Fibroblast of villous mesenchyme (primary cell): ENCODE measurements at regions not wholly inside any gene's neighbourhood (a gene's known extent, or its start where the extent isn't known, plus 50 kb on each side); places are given as distances from the start of the nearest gene placed in this dataset.
A peak's percentile ranks its signal among the peaks of the same experiment; 100 is the strongest.

Experiments
- DNase-seq: peaks from one replicate; pipeline ENCODE4 v3.0.0-alpha.2; 2010; ENCODE audit warnings: low read depth
- H3K4me3 ChIP-seq: 2 replicates; pipeline ENCODE4 v1.5.1; 2011; ENCODE audit warnings: low read depth, mild to moderate bottlenecking, low read length
- TF ChIP-seq, protein P1 (sequence below): IDR thresholded peaks from 2 replicates; pipeline ENCODE4 v1.5.1; 2012; ENCODE audit warnings: low read depth, mild to moderate bottlenecking, low read length; ENCODE audit not compliant: insufficient read depth

DNA sequence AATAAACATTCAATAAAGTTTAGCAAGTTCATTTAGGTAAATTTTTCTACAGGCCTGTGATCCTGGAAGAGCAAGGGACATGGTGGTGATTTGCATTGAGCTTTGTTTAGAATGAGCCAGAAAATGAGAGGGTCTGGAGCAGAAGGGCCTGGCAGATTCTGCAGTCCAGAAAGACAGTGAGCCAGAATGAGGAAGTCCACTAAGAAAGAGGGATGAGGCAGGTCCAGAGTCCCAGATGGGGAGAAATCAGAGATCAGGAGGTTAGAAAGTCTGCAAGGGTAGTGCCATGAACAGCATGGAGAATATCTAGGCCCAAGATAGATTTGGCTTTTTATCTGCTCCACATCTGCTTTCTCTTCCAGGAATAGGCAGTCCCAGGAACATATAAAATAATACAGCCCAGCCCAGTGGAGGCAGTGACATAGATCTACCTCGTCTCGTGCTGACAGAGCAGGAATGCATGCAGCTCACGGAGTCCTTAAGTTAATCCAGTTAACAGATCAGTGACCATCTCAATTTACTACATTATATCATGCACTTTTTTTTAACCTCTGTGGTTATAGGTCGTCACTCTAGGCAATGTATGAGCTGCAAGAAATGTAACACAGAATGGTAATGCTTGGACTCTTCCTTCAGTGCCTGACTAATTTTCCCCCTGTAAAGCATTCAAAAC, 429.0 kb downstream of the SUCLG1 start:
- no peak for DNase-seq
- TF ChIP-seq, protein P1, sequence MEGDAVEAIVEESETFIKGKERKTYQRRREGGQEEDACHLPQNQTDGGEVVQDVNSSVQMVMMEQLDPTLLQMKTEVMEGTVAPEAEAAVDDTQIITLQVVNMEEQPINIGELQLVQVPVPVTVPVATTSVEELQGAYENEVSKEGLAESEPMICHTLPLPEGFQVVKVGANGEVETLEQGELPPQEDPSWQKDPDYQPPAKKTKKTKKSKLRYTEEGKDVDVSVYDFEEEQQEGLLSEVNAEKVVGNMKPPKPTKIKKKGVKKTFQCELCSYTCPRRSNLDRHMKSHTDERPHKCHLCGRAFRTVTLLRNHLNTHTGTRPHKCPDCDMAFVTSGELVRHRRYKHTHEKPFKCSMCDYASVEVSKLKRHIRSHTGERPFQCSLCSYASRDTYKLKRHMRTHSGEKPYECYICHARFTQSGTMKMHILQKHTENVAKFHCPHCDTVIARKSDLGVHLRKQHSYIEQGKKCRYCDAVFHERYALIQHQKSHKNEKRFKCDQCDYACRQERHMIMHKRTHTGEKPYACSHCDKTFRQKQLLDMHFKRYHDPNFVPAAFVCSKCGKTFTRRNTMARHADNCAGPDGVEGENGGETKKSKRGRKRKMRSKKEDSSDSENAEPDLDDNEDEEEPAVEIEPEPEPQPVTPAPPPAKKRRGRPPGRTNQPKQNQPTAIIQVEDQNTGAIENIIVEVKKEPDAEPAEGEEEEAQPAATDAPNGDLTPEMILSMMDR, result no peak
- no peak overlapping the region for H3K4me3 ChIP-seq

DNA sequence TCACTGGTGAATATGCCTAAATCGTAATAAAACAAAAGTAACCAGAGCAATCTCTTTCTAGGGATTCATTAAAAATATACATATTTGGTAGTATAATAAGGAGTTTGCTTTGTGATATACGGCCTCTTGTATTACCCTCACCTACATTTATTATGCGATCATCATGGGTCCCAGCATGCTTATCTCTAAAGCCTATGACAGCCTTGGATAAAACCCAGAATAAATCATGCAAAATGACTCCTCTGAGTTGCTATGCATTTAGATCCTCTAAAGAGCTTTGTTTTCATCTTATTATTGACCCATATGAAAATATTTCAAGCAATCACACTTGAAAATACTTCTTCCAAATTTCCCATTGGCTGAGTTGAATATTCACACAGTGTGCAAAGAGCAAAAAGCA, 432.3 kb downstream of the SUCLG1 start:
- H3K4me3 ChIP-seq, result no peak overlapping the region
- DNase-seq, result no peak
- TF ChIP-seq, protein P1, result no peak

DNA sequence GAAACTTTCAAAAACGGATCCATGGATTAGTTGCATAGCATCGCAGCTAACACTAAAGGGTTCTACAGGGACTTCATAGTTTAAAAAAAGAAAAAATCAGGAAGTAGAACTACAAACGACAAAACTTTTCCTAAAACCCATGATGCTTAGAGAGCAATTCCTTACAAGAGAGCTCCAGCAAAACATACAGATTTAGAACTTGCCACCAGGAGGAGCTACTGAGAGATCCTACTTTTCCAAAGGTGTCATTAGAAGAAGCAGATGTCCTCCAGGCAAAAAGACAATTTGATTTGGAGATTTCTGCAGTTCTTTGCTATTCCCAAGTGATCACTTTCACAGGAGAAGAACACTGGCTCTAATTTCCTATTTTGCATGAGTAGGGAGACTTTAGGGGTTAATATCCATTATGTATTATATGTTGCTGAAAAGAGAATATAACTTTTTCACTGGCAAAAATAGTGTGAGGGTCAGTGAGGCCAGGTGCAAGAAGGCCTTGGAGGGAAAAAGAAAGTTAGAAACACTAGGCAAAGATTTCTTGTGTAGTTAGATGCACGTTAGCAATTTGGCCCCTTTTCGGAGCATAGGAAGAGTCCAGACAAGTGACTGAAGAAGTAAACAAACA, 436.2 kb downstream of the SUCLG1 start:
- TF ChIP-seq, protein P1, result peak; percentile 65
- peak; percentile 49 for DNase-seq
- H3K4me3 ChIP-seq, result no peak overlapping the region

DNA sequence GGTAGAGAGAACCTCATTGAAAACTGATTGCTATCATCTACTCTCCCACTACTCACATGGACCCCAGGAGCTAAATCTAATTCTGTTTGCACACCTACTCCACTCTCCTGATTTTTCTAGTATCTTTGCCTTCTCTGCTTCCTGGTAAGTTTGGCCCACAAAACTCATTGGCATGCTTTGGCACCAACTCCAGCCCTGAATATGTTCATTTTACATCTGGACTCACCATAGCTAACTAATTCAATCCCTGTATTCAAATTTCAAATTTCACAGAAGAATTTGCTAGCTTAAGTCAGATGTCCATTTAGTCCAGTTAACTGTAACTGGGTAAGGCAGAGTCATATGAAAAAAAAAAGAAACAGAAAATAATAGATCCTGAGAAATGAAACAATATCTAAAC, 442.1 kb downstream of the SUCLG1 start:
- no peak for DNase-seq
- TF ChIP-seq, protein P1, result no peak
- no peak overlapping the region for H3K4me3 ChIP-seq

DNA sequence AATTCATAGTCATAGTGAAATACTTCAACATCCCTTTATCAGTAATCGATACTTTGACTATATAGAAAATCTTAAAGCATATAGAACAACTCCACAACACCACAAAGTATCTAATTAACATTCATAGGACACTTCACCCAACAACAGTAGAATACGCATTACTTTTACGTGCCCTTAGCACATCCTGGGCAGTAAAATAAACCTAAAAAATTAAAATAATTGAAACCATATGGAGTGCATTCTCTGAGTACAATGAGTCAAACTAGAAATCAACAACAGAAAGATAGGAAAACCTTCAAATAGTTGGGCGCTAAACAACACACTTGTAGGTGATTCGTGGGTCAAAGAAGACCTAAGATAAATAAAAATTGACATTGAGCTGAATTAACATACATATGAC, 442.9 kb downstream of the SUCLG1 start:
- no peak for DNase-seq
- H3K4me3 ChIP-seq, result no peak overlapping the region
- TF ChIP-seq, protein P1, result no peak

DNA sequence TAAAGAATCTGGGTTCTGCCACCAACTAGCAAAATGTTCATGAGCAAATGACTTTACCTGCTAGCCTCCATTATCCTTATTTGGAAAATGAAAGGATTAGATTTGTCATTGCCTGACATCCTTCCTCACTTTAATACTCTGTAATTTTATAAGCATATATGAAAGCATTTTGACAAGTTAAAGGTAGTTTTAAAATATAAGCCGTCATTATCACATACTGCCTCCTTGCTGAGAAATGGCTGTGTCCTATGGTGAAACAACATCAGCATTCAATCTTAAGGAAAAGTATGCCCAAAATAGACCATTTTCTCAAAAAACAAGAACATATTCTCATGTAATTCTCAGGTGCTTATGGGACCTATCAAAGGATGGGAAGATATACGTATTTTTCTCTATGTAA, 461.2 kb downstream of the SUCLG1 start:
- no peak for DNase-seq
- TF ChIP-seq, protein P1, result no peak
- H3K4me3 ChIP-seq, result no peak overlapping the region
